ENCODE measurements at regions not wholly inside any gene's neighbourhood (a gene's known extent, or its start where the extent isn't known, plus 50 kb on each side); places are given as distances from the start of the nearest gene placed in this dataset.

DNA sequence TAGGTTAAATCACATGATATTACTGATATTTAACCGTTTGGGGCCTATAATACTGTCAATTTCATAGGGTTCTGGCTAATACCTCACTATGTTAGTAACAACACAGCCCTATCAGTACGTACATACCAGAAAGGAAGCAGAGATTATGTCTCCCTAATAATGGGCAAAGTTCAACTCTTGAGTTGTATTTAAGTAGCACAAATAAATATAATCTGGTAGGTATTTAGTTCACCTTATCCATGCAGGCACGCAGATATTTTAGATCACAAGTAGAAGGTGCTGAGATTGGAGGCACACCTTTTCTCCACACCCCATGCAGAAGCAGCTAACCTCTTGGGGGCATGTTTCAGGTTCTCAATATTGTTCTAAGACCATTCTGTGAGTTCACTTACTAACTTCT, 118.9 kb downstream of the IRS1 start:
- no peak for DNase-seq (ENCODE audit: low read depth in 2 of 2)

DNA sequence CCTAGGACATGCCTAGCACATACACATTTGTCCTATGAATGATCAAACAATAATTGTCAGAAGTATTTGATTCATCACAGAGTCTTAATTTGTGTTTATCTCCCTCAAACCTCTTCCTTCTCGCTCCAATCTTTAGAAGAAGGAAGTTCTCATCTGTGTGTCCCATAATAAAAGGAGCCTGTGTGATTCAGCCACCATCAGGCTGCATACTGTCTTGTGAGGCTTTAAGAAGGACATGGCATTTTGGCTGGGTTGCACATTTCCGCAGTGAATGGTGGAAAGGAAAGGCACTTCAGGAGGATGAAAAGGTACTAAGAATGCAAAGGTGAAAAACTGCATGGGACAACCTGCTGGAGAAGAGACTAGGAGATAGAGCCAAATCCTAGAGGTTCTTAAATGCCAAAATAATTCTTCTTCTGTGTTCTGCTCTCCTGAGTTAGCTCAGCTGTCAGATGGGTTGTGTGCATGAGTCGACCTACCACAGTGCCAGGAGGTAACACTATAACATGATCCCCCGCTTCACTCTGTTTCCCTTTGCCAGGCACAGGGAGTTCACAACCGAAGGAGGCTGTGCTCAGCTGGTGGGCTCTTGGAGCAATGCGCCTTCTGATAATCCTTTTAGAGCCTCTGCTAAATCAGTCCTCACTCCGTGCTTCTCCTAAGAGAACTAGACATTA, 120.1 kb downstream of the IRS1 start:
- DNase-seq (ENCODE audit: low read depth in 2 of 2), result no peak

DNA sequence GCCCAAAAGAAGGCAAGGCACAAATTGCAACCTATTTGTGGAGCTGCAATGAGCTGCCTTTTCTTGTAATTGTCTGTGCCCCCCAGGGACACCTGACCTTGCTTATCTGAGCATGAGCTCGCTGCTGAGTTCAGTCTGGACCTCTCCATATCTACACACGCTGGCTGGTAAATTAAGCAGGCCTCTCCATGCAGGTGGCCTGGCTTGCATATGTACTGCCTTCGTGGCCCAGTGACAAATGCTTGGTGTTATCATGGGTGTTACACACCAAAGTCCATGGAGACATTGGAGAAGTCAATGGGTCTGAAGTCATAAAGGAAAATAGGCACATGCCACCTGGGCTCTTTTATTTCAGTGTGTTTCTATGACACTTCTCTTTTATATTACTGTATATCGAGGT, 121.2 kb downstream of the IRS1 start:
- no peak for DNase-seq (ENCODE audit: low read depth in 2 of 2)

DNA sequence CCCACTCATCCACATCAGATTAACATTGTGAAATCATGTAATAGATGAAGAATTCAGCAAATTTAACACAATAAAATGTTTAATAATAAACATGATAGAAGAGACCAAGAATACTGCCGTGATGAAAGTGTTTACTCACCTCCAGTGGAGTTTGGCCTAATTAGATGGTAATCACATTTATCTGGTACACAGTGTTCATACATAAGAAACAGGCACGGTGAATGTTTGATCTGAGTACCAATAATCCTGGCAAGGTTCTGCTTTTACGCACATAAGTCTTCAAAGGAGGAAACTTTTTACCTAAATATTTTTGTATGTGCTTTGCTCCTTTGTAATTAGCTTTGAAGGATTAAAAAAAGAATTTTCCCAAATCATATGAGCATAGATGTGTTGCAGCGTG, 122.5 kb downstream of the IRS1 start:
- DNase-seq (ENCODE audit: low read depth in 2 of 2), result no peak

DNA sequence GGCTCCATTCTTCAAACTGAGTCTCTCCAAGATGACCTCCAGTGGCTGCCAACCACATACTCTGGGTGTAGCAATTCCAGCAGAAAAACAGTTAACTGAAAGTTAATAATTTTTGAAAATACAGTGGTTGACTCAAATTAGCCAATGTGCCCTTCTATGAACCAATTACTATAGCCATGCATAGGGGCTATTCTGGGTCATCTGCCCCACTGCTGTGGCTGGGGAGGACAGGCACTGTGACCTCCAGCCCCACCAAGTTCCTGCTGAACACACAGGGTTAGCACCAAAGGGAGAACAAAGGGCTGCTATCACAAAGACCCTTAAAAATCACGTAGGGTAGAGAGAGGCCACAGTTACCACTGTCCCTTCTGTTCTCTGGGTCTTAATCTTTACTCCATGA, 123.0 kb downstream of the IRS1 start:
- DNase-seq (ENCODE audit: low read depth in 2 of 2), result no peak

DNA sequence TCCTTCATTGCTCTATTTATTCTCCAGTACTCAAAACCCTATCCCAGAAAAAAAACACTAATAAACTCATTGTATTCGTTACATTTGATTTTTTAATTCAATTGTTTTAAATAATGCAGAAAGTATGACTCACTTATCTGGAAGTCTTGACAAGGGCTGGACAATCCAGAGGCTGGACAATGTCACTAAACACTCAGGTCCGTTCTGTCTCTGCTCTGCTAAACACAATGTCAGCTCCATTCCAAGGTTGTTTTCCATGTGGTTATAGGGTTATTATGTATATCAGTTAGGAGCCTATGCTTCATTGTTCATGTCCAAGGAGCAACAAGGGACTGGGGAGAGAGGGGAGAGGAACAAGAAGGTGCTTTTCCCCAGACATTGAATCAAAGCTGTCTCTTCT, 125.5 kb downstream of the IRS1 start:
- no peak for DNase-seq (ENCODE audit: low read depth in 2 of 2)

DNA sequence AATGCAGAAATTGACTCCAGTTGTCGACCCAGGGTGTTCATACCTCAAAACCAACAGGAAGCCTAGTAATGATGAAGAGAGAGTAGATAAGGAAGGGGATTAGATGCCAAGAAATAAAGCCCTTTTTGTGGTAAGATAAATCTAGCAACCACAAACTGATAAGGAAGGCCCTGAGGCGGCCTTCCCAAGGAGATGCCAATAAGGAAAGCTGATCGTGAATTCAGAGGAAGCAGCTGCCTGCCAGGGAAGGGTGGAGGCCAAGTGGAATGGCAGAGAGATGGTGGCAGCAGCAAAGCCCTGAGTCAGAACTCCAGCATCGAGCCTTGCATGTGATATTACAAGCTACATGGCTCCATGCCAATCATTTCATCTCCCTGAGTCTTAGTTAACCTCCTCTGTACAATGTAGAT, 126.3 kb downstream of the IRS1 start:
- no peak for DNase-seq (ENCODE audit: low read depth in 2 of 2)

DNA sequence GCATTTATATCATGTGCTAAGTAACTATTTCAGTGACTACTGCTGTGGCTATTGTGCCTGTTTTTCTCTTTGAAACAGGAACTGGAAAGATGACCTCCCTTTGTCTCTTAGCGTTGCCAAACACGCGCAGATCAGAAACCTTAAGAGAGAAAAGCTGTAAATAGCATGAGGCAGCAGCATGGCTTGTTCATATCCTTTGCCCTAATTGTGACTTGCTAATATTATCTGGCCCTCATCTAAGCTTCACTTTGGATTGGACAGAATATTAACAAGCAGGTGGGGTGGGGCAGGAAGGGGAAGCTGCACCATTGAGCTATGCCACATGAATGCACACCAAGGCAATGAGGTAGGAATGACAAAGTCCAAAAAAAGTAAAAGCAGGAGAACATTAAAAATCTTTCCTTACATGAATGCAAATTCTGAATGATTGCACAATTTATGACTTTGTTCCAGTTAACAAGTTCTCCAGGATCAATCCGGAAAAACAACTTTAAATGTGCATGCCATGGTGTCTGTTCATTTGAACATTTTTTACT, 128.4 kb downstream of the IRS1 start:
- DNase-seq (ENCODE audit: low read depth in 2 of 2), result no peak

DNA sequence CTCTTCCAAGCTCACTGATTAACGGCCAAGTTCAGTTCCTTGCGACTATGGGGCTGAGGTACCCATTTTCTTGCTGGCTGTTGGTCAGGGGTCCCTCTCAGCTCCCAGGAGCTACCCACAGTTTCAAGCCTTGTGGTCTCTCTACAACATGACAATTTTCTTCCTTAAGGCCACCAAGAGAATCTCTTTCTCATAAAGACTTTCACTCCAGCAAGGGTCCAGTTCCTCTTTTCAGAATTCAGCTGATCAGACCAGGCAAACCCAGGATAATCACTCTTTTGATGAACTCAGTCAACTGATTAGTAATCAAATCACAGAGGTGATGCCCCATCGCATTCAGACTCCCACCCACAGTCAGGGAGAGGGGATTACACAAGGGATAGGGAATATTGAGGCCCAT, 129.7 kb downstream of the IRS1 start:
- DNase-seq (ENCODE audit: low read depth in 2 of 2), result no peak

DNA sequence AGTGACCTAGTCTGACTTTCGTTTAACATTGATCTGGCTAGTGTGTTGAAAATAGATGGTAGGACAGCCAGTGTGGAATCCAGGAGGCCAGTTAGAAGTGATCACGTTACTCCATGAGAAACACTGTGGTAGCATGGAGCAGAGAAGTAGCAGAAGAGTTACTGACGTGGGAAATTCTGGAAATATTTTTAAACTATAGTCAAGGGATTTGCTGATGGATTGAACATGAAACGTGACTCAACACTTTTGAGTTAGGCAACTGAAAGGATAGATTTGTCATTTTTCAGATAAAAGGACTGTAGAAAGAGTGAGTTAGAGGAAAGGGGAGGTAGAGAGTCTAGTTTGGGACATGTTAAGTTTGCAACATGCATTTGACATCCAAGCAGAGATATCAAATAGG, 130.4 kb downstream of the IRS1 start:
- no peak for DNase-seq (ENCODE audit: low read depth in 2 of 2)

DNA sequence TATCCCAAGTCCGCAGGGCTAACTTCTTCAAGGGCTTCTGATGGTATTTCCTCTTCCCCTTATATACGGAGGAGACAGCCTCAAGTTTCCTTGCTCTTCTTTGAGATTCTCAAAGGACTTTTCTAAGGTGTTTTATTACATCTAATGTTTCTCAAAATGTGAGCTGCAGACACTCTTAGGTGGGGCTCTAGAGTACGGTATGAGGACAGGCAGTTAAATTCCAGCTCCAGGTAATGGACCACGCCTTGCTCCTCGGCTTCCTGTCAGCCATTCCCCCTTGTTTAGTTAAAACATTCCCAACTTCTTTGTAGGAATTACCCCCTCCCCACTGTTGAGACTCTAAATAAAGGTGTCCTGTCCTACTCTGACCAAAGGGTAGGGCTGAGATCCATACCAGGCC, 131.9 kb downstream of the IRS1 start:
- DNase-seq (ENCODE audit: low read depth in 2 of 2), result no peak

DNA sequence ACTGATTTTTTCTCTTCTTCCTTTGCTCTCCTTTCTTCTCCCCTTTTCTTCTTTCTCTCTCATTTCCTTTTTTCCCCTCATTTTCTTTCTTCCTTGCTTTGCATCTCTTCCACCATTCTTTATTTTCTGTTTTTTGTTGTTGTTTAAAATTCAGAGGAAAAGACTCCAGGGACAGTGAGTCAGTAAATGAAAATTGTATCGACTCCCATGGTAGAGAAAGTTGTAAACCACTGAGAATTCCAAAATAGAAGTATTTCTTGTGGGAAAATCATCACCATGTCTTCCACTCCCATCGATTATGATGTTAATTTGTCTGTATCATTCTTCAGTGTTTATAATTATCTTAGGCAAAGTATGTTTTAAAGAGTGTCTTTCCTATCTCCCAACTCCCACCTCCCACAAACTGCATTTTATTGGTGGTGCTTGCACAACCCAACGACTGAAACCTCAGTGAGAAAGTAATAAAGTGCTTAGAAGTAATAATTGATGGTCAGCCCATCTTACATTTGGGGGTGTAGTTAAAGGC, 134.3 kb downstream of the IRS1 start:
- DNase-seq (ENCODE audit: low read depth in 2 of 2), result no peak

DNA sequence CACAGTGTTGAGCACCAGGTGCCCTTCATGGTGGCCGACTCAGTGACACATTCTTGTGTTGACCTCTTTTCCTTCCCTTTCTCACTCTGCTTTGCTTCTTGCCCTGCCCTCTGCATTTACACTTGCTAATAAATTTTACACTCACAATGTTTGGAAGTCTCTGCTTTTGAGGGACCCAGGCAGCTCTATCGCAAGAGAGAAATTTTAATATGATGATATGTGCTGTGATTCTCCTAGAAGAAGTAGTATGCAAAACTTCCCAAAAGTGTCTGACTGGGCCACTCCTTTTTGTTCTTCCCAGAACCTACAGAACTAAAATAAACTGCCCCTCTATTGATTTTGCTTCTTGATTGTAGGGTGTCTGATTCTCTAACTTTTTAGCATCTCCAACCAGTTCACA, 135.0 kb downstream of the IRS1 start:
- DNase-seq (ENCODE audit: low read depth in 2 of 2), result no peak

DNA sequence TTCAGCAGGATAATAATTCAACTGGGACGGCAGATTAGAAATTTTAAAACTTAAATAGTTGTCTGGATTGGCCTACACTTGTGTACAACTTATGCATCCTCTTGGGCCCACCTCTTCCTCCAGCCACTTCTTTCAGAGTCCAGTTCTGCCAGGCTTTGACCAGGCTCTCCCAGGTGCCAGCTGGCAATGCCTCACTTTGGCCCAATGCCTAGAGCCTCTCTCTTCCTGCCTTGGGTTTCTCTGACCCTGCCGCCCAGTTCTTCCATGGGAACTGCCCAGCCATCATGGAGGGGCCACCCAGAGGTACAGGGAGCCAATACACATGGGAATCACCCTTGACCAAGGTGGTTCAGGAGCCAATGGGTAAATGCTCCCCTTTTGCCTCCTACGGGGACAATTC, 135.5 kb downstream of the IRS1 start:
- DNase-seq (ENCODE audit: low read depth in 2 of 2), result no peak

DNA sequence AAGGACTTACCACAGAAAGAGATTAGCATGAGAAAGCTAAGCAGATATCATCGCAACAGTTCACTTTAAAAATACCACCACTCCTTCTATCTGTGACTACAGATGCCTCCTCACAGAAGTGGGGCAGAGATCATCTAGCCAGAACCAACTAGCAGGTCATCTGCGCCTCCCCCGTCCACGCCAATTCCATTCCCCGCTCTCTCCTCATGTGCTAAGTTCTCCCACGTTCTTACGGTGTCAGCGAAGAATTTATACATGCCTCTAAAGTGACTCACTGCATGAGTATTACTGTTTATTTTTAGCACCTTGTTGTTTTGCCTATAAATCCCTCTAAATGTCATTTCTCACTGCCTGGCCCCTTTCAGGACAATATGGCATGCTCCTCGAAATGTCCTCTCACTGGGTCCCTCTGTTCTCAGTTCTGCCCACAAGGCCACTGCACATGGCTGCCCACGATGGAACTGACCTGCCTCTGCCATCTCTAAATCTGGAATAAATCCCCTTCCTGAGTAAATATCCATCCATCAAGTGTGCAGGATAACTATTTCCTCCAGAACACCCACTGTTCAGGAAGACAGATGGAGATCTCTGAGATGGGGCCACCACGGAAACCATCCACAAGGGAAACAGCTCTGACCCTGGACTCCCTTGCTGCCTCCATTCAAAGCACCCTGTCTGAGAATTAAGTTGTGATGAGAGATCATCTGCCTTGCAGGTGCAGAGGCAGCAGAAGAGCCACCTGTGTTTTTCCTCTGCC, 137.7 kb downstream of the IRS1 start:
- DNase-seq (ENCODE audit: low read depth in 2 of 2), result no peak

DNA sequence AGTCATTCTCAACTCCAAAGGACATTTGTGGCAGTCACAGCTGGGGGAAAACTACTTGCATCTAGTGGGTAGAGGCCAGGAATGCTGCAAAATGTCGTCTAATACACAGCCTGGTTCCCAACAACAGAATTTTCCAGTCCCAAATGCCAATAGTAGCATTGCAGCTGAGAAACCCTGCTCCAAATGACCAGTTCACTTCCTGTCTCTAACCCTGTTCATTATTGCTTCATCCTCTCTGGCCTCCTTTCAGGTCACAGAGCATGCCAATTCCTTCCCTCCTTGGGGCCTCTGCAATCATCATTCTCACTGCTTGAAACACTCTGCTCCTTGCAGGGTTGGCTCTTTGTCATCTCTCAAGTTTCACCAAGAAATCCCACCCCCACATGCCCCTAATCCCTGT, 139.1 kb downstream of the IRS1 start:
- no peak for DNase-seq (ENCODE audit: low read depth in 2 of 2)

DNA sequence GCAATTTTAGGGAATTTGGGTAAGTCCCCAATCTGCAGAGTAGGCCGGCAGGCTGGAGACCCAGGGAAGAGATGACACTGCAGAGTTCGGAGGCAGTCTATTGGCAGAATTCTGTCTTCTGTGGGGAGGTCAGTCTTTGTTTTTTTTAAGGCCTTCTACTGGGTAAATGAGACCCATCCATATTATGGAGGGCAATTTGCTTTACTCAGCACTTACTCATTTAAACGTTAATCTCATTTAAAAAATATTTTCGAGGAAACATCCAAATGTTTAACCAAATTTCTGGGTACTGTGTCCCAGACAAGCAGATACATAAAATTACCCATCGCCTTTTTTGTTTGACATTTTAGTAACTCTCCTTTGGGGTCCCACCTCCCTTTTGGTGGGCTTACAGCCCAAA, 139.5 kb downstream of the IRS1 start:
- DNase-seq (ENCODE audit: low read depth in 2 of 2), result no peak

DNA sequence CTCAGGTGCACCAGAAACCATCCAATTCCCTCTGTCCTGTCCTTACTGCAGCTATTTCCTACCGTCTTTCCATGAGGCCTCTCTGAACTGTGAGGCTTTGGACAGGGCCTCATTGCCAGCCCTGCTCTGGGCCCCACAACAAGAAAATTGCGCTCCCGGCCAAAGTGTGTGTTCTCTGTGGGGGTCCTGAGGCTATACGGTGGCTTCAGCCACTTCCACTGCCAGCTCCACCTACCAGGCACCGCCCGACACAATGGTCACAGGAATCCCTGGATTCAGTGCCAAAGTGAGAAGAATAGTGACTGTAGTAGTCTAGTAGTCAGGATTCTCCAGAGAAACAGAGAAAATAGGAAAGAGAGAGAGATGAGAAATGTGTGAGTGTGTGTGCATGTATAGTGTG, 140.2 kb downstream of the IRS1 start:
- no peak for DNase-seq (ENCODE audit: low read depth in 2 of 2)

DNA sequence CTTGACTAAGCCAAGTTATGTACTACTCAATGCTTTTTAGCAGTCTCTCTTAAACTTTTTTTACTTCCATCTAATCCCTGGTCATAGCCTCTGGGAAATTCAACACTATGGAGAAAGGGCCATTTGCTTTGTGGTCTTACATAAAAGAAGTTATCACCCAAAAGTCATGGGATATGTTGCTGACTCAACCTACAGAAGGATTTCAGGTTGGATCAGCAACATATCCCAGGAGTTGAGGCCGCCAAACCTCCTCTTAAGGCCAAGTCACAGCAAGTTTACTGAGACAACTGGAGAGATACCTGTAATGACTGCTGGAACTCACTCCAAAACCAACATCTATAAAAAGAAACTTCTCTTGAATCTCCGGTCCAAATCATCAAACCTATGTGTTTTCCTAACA, 141.1 kb downstream of the IRS1 start:
- DNase-seq (ENCODE audit: low read depth in 2 of 2), result no peak

DNA sequence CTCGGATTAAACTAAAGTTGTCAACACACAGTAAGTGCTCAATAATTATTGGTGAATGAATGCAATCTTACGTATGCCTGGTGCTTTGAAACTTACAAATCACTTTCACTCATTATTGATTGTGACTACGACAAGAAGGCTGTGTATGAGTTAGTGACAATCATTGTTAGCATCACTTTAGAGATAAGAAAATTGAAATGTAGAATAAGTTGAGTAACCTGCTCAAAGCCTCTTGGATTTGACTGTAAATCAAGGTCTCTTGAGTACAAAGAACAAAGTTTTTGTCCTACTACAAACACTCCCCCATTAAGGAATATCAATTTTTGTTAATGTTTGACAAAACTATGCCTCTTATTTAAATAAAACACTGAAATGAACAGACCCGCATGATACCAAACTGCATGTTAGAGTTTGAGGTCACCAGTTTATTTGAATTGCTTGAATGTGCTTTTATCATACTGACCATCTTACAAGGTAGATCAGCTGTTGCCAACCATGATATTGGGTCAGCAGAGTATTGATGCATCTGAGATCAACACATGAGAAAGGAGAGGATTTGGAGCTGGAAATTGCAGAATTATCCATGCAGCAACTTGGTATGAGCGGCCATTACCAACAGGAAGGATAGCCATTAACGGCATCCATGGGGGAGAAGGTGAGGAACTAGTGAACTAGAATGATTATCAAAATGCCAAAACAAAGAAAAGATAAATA, 142.1 kb downstream of the IRS1 start:
- DNase-seq (ENCODE audit: low read depth in 2 of 2), result no peak

DNA sequence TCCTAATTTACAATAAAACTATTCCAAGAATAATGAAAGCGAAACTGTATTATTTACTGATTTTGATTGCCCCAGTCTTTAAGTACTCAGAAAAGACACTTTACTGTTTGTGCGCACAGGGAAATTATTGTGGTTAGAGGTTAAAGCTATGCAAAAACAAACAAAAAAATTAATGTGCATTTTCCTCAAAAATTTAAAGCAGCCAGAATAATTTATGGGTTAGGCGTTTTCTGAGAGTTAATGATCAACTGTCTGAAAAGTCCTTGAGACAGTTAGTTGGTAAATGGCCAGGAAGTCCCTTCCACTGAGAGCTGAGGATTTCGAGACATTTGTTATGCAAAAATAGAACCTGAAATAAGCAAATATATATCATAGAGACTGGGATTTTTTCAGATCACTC, 143.3 kb downstream of the IRS1 start:
- no peak for DNase-seq (ENCODE audit: low read depth in 2 of 2)

DNA sequence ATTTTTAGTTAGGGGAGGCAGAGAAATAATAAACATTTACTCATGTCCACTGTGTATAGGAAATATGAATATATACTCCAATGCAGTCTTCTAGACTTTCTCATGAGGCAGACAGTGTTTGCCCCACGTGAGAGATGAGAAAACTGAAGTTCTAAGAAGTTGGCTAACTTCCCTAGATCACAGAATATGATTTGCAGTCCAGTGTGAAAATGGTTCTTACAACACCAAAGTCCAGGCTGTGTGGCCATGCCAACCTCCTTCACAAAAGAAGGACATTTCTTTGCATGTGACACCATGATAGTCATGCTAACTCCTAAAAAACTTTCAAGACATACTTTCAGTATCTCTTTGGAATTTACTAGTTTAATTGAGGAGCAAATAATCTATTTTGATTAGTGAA, 143.7 kb downstream of the IRS1 start:
- DNase-seq (ENCODE audit: low read depth in 2 of 2), result no peak
